Epithelial cell of prostate (primary cell): ENCODE measurements at regions not wholly inside any gene's neighbourhood (a gene's known extent, or its start where the extent isn't known, plus 50 kb on each side); places are given as distances from the start of the nearest gene placed in this dataset.
"Not testable (repeated sequence)": the region's sequence is repeated elsewhere in the genome, so short reads cannot be mapped to it uniquely, and the experiment has no call there.

Experiments used
- DNase-seq: peaks from one replicate; pipeline ENCODE4 v3.0.0-alpha.2; 2011; ENCODE audit warnings: low read depth, low spot score
- H3K27ac ChIP-seq: fragments of 450-650 bp; 2 replicates; pipeline ENCODE4 v1.5.1; 2017; ENCODE audit warnings: mild to moderate bottlenecking

GRCh38 chr18:59802031-59802430, 97.8 kb upstream of the PMAIP1 start:
- no peak for DNase-seq
- no peak overlapping the region for H3K27ac ChIP-seq

DNA sequence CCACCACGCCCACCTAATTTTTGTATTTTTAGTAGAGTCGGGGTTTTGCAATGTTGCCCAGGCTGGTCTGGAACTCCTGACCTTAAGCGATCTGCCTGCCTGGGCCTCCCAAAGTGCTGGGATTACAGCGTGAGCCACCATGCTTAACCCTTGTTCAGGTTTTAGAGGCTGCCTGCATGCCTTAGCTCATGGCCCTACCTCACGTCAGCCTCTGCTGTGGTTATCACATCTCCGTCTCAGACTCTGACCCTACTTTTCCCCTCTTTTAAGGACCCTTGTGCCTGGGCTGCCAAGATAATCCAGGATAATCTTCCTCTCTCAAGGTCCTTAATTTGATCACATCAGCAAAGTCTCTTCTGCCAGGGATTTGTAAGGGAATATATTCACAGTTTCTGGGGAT, 98.2 kb upstream of the PMAIP1 start:
- DNase-seq, result no peak
- no peak overlapping the region for H3K27ac ChIP-seq

DNA sequence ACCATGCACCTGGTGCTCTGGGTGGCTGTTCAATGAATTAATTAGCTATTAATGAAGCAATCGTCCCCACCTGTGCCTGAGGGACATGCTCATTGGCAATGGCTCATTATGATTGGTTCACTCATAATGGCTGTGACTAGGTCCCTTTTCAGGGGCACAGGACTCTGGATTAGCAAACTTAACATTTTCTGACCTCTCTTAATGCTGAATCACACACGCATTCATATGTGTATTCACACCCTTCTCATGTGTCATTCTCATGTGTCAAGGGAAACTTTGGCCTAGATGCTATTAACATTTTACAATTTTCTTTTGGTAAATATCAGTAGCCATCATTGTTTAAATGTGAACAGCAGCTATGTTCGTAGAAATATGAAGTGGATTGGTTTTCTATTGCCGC, 98.9 kb upstream of the PMAIP1 start:
- no peak overlapping the region for H3K27ac ChIP-seq
- no peak for DNase-seq

- DNase-seq, result no peak
- H3K27ac ChIP-seq, result no peak overlapping the region
Observed at GRCh38 chr18:59799383-59800015, 100.3 kb upstream of the PMAIP1 start.

DNA sequence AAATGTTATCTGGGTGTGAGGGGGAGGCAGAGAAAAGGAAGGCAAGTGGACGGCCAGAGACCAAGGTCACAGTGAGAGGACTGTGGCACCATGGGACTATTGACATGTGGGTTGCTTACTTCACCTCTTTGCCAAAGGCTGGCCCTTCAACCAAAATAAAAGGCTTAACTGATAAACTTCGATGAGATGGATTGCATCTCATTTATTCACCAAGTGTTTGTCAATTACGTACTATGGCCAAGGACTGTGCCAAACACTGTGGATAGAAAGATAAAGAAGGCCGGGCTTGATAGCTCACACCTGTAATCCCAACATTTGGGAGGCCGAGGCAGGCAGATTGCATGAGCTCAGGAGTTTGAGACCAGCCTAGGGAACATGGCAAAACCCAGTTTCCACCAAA, 98.7 kb upstream of the CCBE1 start:
- H3K27ac ChIP-seq, result no peak overlapping the region
- no peak for DNase-seq

- no peak overlapping the region for H3K27ac ChIP-seq
- DNase-seq, result no peak
Observed at GRCh38 chr18:59792353-59792752, 95.1 kb upstream of the CCBE1 start.

- DNase-seq, result not testable (repeated sequence)
Observed at GRCh38 chr18:59790346-59790936, 93.2 kb upstream of the CCBE1 start.

GRCh38 chr18:59788791-59789106, 91.5 kb upstream of the CCBE1 start:
- no peak for DNase-seq
- no peak overlapping the region for H3K27ac ChIP-seq

More at GRCh38 chr18:59790346-59790936, 93.2 kb upstream of the CCBE1 start:
- H3K27ac ChIP-seq, result not testable (repeated sequence)

- no peak overlapping the region for H3K27ac ChIP-seq
- DNase-seq, result peak; percentile 12
Observed at GRCh38 chr18:59787998-59788790, 91.0 kb upstream of the CCBE1 start.

- no peak overlapping the region for H3K27ac ChIP-seq
- no peak for DNase-seq
Observed at GRCh38 chr18:59784694-59785093, 87.5 kb upstream of the CCBE1 start.

- DNase-seq, result no peak
- no peak overlapping the region for H3K27ac ChIP-seq
Observed at GRCh38 chr18:59783138-59783537, 85.9 kb upstream of the CCBE1 start.

DNA sequence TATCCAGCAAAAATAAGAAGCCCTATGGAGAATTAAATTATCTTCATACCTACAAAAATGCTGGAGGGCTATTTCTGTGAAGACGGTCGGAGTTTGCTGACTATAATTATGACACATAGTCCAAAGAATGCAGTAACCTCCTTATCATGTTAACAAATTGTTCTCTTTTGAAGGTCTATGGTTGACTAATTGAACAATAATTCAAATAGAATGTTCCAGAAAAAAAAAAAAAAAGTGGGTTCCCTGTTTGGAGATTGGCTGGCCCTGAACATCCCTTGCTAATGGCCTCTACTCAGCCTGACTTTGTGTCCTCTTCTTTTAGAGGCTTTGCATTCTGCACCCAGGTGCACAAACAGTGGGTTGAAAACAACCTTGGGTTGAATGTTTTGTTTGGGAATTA, 82.8 kb upstream of the CCBE1 start:
- peak overlapping the region; percentile 28 for H3K27ac ChIP-seq
- DNase-seq, result no peak

GRCh38 chr18:59778434-59778833, 81.2 kb upstream of the CCBE1 start:
- DNase-seq, result no peak
- H3K27ac ChIP-seq, result no peak overlapping the region

DNA sequence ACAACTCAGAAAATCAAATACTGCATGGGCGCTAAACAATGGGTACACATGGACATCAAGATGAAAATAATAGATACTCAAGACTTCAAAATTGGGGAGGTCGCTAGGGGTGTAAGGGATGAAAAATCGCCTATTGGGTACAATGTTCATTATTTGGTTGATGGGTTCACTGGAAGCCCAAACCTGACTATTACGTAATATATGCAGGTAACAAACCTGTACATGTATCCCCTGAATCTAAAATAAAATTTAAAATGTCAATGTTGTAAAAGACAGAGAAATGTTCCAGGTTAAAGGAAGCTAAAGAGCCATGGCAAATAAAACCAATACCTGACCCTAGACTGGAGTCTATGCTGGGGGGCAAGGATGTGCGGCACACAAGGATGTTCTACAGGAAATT, 80.4 kb upstream of the CCBE1 start:
- H3K27ac ChIP-seq, result no peak overlapping the region
- DNase-seq, result no peak

DNA sequence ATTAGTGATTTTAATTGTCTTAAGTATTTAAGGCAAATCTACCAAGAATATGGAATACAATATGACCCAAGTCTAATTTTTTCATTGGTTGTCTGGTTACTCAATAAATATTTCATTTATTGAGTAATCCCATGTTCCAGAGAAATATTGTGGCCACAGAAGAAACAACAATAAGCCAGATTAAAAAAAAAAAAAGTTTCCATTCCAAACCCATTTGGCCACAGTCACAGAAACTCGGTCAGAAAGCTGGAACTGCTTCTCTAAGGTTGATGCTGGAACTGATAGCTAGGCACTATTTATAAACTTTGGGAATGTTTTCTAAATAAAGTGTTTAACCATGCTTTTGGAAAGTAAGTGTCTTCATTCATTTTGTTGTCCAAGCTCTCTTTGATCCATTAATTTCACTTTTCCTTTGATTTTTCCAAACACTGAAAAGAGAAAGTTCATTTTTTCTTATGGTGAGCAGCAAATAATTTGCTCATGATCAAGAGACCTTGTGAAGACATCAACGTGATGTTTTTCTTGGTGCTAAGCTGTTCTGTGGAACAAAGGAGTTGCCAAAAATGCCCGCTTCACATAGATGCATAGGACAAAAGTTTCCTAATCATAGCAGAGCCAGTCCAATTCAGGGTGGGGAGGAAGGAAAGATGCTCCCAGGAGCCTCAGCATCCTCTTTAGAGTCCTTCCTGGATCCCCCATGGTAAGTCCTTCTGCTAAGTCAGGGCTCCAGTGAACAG, 72.1 kb upstream of the CCBE1 start:
- DNase-seq, result no peak
- H3K27ac ChIP-seq, result no peak overlapping the region

DNA sequence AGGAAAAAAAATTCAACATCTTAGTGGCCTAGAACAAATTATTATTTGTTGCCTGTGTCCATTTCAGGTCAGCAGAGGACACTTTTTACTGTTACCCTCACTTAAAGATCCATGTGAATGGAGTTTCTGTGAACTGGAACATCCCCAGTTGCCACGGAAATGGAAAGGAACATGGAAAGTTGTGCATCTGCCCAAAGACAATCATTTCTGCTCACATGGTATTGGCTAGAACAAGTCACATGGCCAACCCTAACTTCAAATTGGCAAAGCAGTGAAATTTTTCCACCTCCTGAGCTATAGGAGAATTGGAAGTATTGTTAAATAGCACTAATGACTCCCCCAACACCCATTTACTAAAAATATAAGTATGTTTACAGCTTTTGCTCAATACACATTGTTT, 71.2 kb upstream of the CCBE1 start:
- H3K27ac ChIP-seq, result no peak overlapping the region
- no peak for DNase-seq

- DNase-seq, result no peak
- H3K27ac ChIP-seq, result no peak overlapping the region
Observed at GRCh38 chr18:59767732-59768131, 70.5 kb upstream of the CCBE1 start.

GRCh38 chr18:59765343-59765742, 68.1 kb upstream of the CCBE1 start:
- DNase-seq, result no peak
- H3K27ac ChIP-seq, result no peak overlapping the region

DNA sequence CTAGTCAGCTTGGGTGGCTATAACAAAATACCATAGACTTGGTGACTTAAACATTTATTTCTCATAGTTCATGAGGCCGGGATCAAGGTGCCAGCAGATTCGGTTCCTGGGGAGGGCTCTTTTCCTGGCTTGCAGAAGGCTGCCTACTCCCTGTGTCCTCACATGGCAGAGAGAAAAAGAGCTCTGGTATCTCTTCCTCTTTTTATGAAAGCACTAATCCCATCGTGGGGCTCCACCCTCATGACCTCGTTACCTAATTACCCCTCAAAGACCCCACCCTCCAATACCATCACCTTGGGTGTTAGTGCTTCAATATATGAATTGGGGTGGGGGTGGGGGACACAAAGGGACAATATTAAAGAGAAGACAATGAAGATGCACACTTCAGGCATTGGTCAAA, 67.1 kb upstream of the CCBE1 start:
- no peak overlapping the region for H3K27ac ChIP-seq
- no peak for DNase-seq

DNA sequence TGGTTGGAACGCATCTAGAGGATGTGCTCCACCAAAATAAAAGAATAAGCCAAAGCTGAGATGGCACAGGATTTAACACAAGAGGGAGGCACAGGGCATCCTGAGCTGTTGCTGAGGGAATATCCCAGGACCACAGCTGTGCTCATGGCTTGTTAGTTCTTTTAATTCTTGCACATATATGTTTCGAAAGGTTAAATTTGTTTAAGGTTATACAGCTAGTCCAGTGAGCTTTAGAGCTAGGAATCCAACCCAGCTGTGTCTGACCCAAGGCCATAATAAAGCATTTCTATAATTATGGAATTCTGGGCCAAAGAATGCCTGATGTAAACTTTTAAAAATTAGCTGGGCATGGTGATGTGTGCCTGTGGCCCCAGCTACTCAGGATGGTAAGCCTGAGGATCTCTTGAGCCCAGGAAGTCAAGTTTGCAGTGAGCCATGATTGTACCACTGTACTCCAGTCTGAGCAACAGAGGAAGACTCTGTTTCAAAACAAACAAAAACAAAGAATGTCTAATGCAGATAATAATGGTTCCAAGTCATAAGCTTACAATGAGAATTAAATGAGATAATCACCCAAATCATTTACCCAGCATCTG, 66.4 kb upstream of the CCBE1 start:
- H3K27ac ChIP-seq, result no peak overlapping the region
- DNase-seq, result no peak
